ENCODE measurements at regions not wholly inside any gene's neighbourhood (a gene's known extent, or its start where the extent isn't known, plus 50 kb on each side); places are given as distances from the start of the nearest gene placed in this dataset.
"Not testable (repeated sequence)": the region's sequence is repeated elsewhere in the genome, so short reads cannot be mapped to it uniquely, and the experiment has no call there.

GRCh38 chr1:121544500-121544899 lies 359.7 kb downstream of the SRGAP2C start:
- no peak for TF ChIP-seq GATA1 (IDR thresholded peaks at IDR 0.05; ENCODE audit: low read depth, low read length)
- no peak for TF ChIP-seq POLR2A (IDR thresholded peaks at IDR 0.05; ENCODE audit: low read length)
- DNase-seq = no peak

- not testable (repeated sequence) for DNase-seq
These were observed 361.1 kb downstream of the SRGAP2C start for GRCh38 chr1:121545899-121546298.

GRCh38 chr1:121546830-121547591 lies 362.2 kb downstream of the SRGAP2C start:
- TF ChIP-seq GATA1 (IDR thresholded peaks at IDR 0.05; ENCODE audit: low read depth, low read length) (no peak), POLR2A (IDR thresholded peaks at IDR 0.05; ENCODE audit: low read length) (no peak)
- no peak for DNase-seq

GRCh38 chr1:121547726-121548125 lies 363.0 kb downstream of the SRGAP2C start:
- DNase-seq = not testable (repeated sequence)

GRCh38 chr1:121550817-121551216 lies 366.0 kb downstream of the SRGAP2C start:
- DNase-seq = not testable (repeated sequence)

- not testable (repeated sequence) for DNase-seq
These were observed 366.7 kb downstream of the SRGAP2C start for GRCh38 chr1:121551491-121551890.

- not testable (repeated sequence) for DNase-seq
These were observed 371.8 kb downstream of the SRGAP2C start for GRCh38 chr1:121556560-121556959.

- DNase-seq = not testable (repeated sequence)
These were observed 373.3 kb downstream of the SRGAP2C start for GRCh38 chr1:121558034-121558433.

GRCh38 chr1:121558514-121558913 lies 373.7 kb downstream of the SRGAP2C start:
- TF ChIP-seq GATA1 (IDR thresholded peaks at IDR 0.05; ENCODE audit: low read depth, low read length) = no peak
- no peak for TF ChIP-seq POLR2A (IDR thresholded peaks at IDR 0.05; ENCODE audit: low read length)
- no peak for DNase-seq

GRCh38 chr1:121566346-121566745 lies 381.6 kb downstream of the SRGAP2C start:
- no peak for DNase-seq
- no peak for TF ChIP-seq GATA1 (IDR thresholded peaks at IDR 0.05; ENCODE audit: low read depth, low read length)
- TF ChIP-seq POLR2A (IDR thresholded peaks at IDR 0.05; ENCODE audit: low read length) = no peak

GRCh38 chr1:121569428-121569827 lies 384.7 kb downstream of the SRGAP2C start:
- no peak for TF ChIP-seq GATA1 (IDR thresholded peaks at IDR 0.05; ENCODE audit: low read depth, low read length)
- TF ChIP-seq POLR2A (IDR thresholded peaks at IDR 0.05; ENCODE audit: low read length) = no peak
- DNase-seq = no peak

- not testable (repeated sequence) for DNase-seq
These were observed 389.2 kb downstream of the SRGAP2C start for GRCh38 chr1:121573881-121574504.

GRCh38 chr1:121574505-121574899 lies 389.7 kb downstream of the SRGAP2C start:
- DNase-seq = not testable (repeated sequence)

- DNase-seq = not testable (repeated sequence)
These were observed 398.1 kb downstream of the SRGAP2C start for GRCh38 chr1:121582898-121583297.

GRCh38 chr1:121586369-121587229 lies 401.8 kb downstream of the SRGAP2C start:
- TF ChIP-seq GATA1 (IDR thresholded peaks at IDR 0.05; ENCODE audit: low read depth, low read length) = no peak
- no peak for TF ChIP-seq POLR2A (IDR thresholded peaks at IDR 0.05; ENCODE audit: low read length)
- DNase-seq = no peak

- TF ChIP-seq GATA1 (IDR thresholded peaks at IDR 0.05; ENCODE audit: low read depth, low read length) (no peak), POLR2A (IDR thresholded peaks at IDR 0.05; ENCODE audit: low read length) (no peak)
- DNase-seq = no peak
These were observed 402.4 kb downstream of the SRGAP2C start for GRCh38 chr1:121587230-121587569.

Data from erythroblast (primary cell).